ENCODE measurements at regions not wholly inside any gene's neighbourhood (a gene's known extent, or its start where the extent isn't known, plus 50 kb on each side); places are given as distances from the start of the nearest gene placed in this dataset.

DNA sequence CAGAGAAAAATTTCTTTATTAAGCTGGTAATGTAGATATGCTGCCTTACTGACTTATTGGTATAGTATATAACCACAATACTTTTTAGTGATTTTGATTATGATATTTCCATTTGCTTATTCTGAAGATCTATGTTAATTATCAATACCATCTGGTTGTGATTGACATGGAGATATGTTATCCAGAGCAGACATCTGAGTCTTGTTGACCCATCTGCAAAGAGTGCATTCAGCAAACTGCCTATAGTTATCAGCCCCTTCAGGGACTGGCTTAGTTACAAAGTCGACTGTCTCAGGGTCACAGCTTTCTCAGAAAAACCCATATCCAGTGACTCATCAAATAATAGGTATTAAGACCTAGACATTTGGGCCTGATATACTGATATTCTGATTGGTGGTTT, 475.7 kb downstream of the DSC3 start:
- TF ChIP-seq, protein P1, sequence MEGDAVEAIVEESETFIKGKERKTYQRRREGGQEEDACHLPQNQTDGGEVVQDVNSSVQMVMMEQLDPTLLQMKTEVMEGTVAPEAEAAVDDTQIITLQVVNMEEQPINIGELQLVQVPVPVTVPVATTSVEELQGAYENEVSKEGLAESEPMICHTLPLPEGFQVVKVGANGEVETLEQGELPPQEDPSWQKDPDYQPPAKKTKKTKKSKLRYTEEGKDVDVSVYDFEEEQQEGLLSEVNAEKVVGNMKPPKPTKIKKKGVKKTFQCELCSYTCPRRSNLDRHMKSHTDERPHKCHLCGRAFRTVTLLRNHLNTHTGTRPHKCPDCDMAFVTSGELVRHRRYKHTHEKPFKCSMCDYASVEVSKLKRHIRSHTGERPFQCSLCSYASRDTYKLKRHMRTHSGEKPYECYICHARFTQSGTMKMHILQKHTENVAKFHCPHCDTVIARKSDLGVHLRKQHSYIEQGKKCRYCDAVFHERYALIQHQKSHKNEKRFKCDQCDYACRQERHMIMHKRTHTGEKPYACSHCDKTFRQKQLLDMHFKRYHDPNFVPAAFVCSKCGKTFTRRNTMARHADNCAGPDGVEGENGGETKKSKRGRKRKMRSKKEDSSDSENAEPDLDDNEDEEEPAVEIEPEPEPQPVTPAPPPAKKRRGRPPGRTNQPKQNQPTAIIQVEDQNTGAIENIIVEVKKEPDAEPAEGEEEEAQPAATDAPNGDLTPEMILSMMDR (CRISPR knock-in tag; IDR thresholded peaks at IDR 0.05) = no peak
- no peak for TF ChIP-seq POLR2AphosphoS5 (IDR thresholded peaks at IDR 0.05; ENCODE audit: low read depth, low read length)
- no peak for TF ChIP-seq JUN (CRISPR knock-in tag; IDR thresholded peaks at IDR 0.05)
- no peak for TF ChIP-seq MXI1 (IDR thresholded peaks at IDR 0.05; ENCODE audit: borderline replicate concordance, low read depth, low read length)
- TF ChIP-seq ZSCAN30 (CRISPR knock-in tag; IDR thresholded peaks at IDR 0.05) = no peak
- TF ChIP-seq, protein P2, sequence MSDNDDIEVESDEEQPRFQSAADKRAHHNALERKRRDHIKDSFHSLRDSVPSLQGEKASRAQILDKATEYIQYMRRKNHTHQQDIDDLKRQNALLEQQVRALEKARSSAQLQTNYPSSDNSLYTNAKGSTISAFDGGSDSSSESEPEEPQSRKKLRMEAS (IDR thresholded peaks at IDR 0.05) = no peak
- TF ChIP-seq SIN3A (IDR thresholded peaks at IDR 0.05; ENCODE audit: borderline replicate concordance, low read depth, low read length) = no peak
- TF ChIP-seq, protein P3, sequence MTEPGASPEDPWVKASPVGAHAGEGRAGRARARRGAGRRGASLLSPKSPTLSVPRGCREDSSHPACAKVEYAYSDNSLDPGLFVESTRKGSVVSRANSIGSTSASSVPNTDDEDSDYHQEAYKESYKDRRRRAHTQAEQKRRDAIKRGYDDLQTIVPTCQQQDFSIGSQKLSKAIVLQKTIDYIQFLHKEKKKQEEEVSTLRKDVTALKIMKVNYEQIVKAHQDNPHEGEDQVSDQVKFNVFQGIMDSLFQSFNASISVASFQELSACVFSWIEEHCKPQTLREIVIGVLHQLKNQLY (CRISPR knock-in tag; IDR thresholded peaks at IDR 0.05) = no peak
- TF ChIP-seq, protein P4, sequence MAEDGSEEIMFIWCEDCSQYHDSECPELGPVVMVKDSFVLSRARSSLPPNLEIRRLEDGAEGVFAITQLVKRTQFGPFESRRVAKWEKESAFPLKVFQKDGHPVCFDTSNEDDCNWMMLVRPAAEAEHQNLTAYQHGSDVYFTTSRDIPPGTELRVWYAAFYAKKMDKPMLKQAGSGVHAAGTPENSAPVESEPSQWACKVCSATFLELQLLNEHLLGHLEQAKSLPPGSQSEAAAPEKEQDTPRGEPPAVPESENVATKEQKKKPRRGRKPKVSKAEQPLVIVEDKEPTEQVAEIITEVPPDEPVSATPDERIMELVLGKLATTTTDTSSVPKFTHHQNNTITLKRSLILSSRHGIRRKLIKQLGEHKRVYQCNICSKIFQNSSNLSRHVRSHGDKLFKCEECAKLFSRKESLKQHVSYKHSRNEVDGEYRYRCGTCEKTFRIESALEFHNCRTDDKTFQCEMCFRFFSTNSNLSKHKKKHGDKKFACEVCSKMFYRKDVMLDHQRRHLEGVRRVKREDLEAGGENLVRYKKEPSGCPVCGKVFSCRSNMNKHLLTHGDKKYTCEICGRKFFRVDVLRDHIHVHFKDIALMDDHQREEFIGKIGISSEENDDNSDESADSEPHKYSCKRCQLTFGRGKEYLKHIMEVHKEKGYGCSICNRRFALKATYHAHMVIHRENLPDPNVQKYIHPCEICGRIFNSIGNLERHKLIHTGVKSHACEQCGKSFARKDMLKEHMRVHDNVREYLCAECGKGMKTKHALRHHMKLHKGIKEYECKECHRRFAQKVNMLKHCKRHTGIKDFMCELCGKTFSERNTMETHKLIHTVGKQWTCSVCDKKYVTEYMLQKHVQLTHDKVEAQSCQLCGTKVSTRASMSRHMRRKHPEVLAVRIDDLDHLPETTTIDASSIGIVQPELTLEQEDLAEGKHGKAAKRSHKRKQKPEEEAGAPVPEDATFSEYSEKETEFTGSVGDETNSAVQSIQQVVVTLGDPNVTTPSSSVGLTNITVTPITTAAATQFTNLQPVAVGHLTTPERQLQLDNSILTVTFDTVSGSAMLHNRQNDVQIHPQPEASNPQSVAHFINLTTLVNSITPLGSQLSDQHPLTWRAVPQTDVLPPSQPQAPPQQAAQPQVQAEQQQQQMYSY (CRISPR knock-in tag; IDR thresholded peaks at IDR 0.05) = no peak
- TF ChIP-seq EZH2 (conservative IDR thresholded peaks at IDR 0.05; ENCODE audit: low read depth, low read length) = no peak
- TF ChIP-seq ZNF292 (CRISPR knock-in tag; IDR thresholded peaks at IDR 0.05; ENCODE audit: borderline replicate concordance, low read depth) = no peak
- TF ChIP-seq NR1H2 (CRISPR knock-in tag; IDR thresholded peaks at IDR 0.05; ENCODE audit: borderline replicate concordance, low read depth) = no peak
